NCI-H82 treated with DMSO at 0.1 percent for 48 hours (cell line): ENCODE measurements at regions not wholly inside any gene's neighbourhood (a gene's known extent, or its start where the extent isn't known, plus 50 kb on each side); places are given as distances from the start of the nearest gene placed in this dataset.
"Not testable (repeated sequence)": the region's sequence is repeated elsewhere in the genome, so short reads cannot be mapped to it uniquely, and the experiment has no call there.

Source experiments
- DNase-seq: peaks from one replicate; lab custom pipeline; 2025; ENCODE audit not compliant: unreplicated experiment; lab: John Stamatoyannopoulos, UW

GRCh38 chr2:236820763-236821344, 251.2 kb downstream of the ACKR3 start:
- no peak for DNase-seq

- DNase-seq = no peak
These were observed 253.5 kb downstream of the ACKR3 start for GRCh38 chr2:236823041-236823629.

GRCh38 chr2:236823963-236824362, 254.3 kb downstream of the ACKR3 start:
- no peak for DNase-seq

GRCh38 chr2:236824836-236825235, 255.2 kb downstream of the ACKR3 start:
- no peak for DNase-seq

- no peak for DNase-seq
These were observed 256.4 kb downstream of the ACKR3 start for GRCh38 chr2:236825989-236826510.

GRCh38 chr2:236826606-236827156, 257.1 kb downstream of the ACKR3 start:
- no peak for DNase-seq

GRCh38 chr2:236827997-236828396, 257.7 kb upstream of the COPS8 start:
- no peak for DNase-seq

DNA sequence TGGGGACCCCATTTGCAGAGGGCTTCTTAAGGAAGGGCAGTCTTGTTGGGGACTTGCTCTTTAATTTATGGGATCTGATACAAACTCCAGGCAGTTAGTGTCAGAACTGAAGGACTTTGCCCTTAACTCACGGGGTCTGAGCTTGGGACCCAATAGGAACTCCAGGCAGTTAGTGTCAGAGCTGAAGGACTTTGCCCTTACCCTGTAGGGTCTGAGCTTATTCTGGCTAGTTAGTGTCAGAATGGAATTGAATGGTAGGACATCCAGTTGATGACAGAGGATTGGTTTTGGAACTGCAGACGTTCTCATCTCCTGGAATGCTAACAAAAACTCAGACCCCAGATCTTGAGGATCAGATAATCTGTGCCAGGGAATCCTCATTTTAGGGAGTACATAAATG, 256.9 kb upstream of the COPS8 start:
- no peak for DNase-seq

GRCh38 chr2:236830926-236831325, 254.8 kb upstream of the COPS8 start:
- no peak for DNase-seq

DNA sequence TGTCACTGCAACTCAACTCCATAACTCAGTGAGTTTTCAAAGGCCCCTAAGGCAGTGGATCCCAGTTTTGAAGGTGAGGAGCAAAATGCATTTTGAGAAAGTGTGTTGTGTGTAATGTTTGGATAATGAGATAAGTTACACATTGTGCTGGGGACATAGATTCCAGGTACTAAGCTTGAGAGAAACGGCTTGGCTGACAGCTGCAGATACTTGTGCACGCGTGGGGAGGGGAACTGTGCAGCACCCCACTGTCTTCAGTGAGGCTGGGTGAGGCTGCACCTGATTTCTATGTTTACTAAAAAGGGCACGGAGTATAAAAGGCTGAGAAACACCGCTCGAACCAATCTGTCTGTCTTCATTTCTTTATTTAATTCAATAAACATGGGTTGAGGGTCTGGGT, 254.0 kb upstream of the COPS8 start:
- no peak for DNase-seq

DNA sequence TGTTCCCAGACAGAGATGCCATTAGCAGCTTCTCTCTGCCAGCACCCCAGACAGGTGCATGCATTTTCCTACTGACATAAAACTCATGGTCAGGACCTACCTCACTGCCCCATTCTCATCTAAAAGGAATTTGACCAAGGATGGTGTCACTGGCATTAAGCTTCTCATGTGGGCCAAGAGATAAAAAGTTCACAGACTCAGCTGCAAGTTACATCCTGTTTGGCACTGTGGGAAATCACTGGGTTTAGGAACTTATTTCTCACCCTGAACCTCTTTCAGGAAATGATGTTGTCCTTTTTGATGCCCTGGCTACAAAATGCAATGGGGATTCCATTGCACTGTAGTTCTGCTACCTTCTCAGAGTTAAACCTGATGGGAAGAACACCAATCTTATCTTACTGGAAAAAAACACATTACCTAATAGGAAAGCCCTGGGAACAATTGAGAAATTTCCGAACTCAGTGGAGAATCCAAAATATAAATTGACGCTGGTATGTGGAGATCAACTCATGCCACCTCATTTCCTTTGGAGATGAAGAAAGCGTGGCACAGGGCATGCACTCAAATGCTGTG, 252.1 kb upstream of the COPS8 start:
- no peak for DNase-seq

- DNase-seq = no peak
These were observed 251.4 kb upstream of the COPS8 start for GRCh38 chr2:236834284-236834683.

GRCh38 chr2:236835307-236836024, 250.2 kb upstream of the COPS8 start:
- DNase-seq = no peak

- DNase-seq = not testable (repeated sequence)
These were observed 249.7 kb upstream of the COPS8 start for GRCh38 chr2:236836028-236836427.

DNA sequence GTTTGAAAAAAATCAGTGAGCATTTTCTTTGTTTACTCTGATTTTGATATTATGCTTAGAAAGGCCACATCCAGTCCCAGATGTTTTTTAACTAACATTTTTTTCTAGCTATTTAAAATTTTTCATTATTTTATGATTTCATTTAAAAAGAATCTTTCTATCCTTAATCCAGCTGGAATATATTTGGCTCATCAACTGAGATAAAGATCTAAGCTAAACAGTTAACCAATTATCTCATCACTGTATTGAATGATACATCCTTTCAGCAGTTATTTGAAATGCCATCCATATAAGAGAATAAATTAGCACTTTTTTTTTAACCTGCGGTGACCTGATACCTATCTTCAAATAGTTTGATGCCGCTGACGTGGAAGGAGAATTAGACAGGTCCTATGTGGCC, 245.5 kb upstream of the COPS8 start:
- no peak for DNase-seq

DNA sequence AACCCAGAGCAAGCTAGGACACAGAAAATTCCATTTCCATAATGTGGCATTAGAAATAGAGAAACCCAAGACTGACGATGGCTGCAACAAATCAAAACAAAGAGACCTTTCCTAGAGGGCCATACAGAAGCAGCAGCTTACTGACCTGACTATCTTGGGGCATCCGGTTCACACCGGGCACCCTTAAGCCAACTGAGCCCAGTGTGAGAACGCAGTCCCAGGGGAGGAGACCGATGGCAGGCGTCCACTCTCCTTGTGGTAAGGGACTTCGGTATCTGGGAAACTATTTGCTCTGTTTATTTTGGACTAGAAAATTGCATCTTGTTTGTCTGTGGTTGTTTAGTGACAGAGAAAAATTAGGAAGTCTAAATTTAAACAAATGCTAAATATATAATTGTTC, 244.8 kb upstream of the COPS8 start:
- no peak for DNase-seq

- no peak for DNase-seq
These were observed 244.3 kb upstream of the COPS8 start for GRCh38 chr2:236841389-236841788.

GRCh38 chr2:236843161-236843968, 242.3 kb upstream of the COPS8 start:
- no peak for DNase-seq

DNA sequence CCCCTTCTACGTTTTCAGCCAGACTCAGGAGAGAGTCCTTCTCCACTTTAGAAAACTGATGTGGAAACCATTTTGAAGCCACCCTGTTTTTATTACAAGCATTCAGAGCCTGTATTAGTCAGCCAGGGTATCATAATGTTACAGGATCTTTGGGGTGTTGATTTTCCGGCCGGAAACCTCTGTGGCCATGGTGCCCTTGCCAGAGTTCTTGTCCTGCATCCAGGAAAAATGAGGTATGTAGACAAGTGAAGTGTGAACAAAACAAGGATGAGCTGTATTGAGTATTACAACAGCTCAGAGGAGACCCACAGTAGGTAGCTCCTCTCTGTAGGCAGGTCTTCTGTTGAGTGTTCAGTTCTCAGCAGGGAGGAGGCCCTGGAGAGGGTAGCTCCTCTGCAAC, 241.0 kb upstream of the COPS8 start:
- no peak for DNase-seq

- no peak for DNase-seq
These were observed 238.7 kb upstream of the COPS8 start for GRCh38 chr2:236847023-236847422.
